HG02610 (cell line): ENCODE measurements at regions not wholly inside any gene's neighbourhood (a gene's known extent, or its start where the extent isn't known, plus 50 kb on each side); places are given as distances from the start of the nearest gene placed in this dataset.

Source experiments
- ATAC-seq: cut with Tn5 transposase; IDR thresholded peaks from one replicate; pipeline ENCODE4 v1.9.1; 2021; ENCODE audit warnings: mild to moderate bottlenecking, moderate library complexity; ENCODE audit not compliant: unreplicated experiment

DNA sequence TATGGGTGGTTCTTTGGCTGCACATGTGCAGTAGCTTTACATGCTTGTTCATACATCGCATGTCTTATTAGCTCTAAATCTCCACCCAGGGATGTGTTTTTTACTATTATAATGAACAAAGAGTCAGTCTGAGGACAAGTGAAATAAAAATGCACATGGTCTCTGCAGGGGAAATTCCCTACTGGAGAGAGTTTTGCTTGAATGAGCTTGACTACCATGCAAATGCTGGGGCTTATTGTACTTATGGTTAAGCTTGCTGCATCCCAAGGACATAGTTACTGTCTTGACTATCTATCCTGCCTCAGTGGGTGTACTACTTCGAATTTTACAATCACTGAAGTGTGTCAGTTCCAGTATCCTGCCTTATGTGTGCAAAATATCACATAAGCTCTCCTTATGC is 362.7 kb downstream of the TDRD15 start:
- ATAC-seq = no peak

DNA sequence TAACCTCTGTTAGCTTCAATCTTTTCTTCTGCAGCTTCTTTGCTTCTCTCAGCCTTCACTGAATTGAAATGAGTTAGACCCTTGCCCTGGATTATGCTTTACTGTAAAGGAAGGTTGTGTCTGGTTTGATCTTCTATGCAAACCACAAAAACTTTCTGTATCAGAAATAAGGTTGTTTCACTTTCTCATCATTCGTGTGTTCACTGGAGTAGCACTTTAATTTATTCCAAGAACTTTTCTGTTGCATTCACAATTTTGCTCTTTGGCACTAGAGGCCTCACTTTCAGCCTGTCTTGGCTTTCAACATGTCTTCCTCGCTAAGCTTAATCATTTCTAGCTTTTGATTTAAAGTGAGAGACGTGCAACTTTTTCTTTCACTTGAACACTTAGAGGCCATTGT is 365.3 kb downstream of the TDRD15 start:
- no peak for ATAC-seq

DNA sequence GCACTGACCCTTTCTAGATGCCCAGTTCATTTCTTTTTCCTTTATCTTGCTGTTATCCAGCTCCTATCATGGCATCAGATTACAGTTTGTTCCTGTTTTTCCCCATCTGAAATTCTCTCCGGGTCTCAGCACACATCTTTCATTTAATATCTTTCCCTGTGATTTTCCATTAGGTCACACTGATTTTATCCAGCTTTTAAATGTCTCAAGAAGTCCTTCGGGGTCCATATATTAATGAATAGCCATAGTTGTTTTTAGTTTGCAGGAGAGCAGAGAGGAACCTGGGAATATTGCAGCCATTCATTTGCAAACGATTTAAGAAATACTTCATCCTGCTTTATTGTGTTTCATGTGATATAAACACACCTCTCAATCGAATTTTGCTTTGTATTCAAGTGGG is 374.2 kb downstream of the TDRD15 start:
- ATAC-seq = no peak

DNA sequence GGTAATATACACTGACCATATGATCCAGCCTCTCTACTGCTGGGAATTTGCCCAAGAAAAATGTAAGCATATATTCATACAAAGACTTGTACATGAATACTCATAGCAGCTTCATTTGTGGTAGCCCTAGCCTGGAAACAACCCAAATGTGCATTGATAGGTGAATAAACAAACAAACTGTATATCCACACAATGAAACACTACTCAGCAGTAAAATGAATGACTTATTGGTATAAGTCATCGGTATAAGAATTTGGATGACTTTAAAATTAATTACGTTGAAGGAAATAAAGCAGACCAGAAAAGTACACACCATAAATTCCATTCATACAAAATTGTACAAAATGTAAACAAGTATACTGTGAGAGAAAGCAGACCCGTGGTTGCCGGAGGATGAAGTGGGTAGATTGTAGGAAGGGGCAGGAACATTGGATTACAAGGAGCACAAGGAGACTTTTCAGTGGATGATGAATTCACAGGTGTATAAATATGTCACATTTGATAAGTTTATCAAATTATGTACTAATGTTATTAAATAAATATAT is 376.7 kb downstream of the TDRD15 start:
- ATAC-seq = no peak

DNA sequence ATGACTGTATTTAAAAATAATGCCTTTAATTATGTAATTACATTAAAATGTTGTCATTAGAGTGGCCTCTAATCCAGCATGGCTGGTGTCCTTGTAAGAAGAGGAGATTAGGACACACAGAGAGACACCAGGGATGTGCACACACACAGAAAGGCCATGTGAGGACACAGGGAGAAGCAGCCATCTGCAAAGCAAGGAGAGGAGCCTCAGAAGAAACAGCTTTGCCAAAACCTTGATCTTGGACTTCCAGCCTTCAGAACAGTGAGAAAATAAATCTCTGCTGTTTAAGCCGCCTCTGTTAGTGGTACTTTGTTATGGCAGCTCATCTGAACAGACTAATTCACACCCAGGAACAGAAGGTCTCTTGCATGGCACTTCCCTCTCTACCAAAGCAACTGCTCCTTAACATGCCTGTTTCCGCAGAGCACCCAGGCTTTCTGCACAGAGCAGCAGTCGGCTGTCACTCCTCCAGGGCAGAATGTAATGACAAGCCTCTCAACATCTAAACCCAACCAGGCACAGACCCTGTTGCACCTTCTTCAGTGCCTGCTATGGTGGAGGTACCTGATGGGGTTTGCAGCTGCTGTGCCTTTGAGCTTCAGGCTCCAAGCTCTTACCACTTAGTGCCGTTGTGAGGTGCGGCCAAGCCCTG is 377.7 kb downstream of the TDRD15 start:
- no peak for ATAC-seq

DNA sequence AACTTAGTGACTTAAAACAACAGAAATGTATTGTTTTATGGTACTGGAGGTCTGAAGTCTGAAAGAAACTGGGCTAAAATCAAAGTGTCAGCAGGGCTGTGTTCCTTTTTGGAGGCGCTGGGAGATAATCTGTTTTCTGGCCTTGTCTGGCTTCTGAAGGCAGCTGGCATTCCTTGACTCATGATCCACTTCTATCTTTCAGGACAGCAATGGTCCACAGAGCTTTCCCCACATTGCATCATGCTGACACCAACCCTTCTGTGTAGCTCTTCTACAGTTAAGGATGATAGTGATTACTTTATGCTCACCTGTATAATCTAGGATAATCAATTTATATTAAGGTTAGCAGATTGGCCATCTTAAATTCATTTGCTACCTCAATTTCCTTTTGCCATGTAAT is 392.1 kb downstream of the TDRD15 start:
- no peak for ATAC-seq

DNA sequence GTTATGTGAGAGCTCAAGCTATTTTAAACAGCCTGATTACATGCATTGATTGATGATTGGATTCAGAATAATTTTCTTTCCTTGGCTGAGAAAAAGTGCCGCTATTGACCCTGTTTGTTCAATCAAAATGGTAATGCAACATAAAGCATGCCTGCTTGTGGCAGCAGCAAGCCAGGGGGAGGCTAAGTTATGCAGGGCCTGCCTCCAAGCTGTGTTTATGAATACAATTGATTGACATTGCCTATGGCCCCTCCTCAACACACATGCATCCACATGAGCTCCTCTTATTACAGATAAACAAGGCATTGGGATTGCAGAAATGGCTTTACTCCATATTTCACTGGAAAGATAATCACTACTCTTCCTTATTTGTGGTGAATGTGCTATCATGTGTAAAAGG is 395.6 kb downstream of the TDRD15 start:
- no peak for ATAC-seq

DNA sequence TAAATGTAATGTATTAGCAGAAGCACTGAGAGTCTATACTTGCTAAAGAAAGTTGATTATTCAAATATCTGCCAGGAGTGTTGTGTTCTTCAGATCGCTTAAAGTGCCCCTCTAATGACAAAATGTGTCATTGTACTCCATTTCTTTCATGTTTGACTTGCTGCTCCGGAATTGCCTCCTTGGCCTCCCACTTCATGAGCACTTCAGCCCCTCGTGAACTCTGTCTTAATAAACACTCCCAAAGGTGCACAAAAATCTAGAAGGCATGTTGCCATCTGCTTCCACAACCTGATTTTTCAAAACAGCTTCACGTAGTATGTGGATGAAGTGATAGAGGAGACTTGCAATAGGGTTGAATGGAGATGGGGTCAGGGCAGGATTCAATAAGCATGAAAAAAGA is 396.1 kb downstream of the TDRD15 start:
- no peak for ATAC-seq

DNA sequence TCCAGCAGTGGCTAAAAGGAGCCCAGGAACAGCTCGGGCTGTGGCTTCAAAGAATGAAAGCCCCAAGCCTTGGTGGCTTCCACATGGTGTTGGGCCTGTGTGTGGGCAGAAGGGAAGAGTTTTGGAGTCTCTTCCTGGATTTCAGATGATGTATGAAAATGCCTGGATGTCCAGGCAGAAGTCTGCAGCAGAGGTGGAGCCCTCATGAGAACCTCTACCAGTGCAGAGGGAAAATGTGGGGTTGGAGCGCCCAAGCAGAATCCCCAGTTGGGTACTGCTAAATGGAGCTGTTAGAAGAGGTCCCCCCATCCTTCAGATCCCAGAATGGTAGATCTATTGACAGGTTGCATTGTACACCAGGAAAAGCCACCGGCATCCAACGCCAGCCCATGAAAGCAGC is 412.1 kb downstream of the TDRD15 start:
- no peak for ATAC-seq

DNA sequence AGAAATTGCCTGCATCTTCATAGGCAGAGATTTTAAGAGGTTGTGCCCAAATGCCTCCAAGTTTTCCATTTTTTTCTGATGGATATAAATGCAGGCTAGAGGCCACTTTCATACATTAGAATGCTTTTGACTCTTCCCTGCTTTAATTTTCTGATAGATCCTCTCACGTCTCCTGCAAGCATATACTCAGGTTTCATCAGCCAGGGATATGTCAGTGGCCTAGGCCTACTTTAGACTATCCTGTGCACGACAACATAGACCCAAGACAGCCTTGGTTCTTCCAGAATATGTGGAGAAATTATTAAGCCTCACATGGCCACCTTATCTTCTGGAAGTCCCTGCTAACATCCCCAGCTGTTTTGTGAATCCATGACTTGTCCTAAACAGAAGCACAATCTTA is 415.9 kb downstream of the TDRD15 start:
- no peak for ATAC-seq

DNA sequence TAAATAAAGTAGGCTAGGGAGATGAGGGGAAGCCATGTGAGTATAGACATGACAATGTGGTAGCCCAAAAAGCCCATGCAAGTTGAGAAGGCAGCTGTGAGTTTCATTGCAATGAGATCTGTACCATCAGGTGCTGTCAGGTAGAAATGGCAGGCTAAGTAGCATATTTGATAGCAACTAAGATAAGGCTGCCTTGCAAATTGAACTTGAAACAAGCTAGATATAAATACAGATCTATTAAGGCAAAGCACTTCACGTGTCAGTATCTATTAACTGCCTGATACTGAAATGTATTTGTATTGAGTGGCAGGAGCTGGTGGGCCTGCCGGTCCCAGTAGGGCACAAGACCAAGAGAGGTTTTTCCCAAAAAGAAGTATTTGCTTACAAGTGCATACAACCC is 419.9 kb downstream of the TDRD15 start:
- ATAC-seq = no peak

DNA sequence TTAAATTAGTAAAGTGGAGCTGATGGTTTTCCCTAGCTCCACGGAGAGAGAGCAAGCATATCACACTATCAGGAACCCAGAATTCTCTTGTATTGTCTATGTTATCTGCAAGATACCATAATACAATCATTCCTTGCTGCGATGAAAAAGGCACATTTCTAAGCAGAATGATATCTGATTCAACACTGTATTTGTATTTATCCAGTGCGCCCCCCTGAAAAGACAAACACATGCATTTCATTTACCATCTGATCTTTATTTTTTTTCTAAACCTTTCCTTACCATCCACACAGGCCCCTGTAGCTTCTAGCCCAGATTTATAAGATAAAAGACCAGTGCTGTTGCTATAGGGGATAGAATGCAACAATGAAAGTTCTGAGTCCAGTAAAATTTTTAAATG is 420.6 kb downstream of the TDRD15 start:
- no peak for ATAC-seq

DNA sequence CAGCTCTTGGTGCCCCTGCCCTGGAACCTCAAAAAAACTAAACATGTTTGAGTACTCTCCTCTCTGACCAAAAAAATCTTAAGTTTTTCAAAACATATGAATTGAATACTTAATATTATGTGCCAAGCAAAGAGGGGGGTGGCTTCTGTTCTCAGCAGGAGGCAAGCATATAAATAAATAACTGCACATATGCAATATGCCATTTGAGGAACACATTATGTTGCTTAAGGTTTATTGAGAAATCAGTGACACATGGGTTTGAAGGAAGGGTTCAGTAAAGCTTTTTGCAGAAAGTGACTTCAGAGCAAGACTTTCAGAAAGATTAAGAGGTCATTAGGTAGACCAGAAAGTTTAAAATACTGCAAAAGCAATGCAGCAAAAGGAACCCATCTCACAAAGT is 429.2 kb downstream of the TDRD15 start:
- no peak for ATAC-seq

DNA sequence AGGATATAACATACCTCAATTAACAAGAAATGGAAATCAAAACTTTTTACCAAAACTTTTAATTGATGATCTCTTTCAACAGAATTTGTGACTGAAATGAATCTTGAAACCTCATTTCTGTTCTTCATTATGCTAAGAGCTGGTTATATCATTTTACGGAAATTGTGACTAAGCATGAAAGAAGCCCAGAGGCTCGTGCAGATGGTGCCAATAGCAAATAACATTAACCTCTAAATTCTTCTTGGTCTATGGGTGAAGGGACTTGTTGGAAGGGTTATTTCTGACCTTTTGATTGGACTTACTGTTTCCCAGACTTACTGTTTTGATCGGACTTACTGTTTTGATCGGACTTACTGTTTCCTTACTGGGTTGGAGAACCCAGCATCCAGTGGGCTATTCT is 435.6 kb downstream of the TDRD15 start:
- no peak for ATAC-seq

DNA sequence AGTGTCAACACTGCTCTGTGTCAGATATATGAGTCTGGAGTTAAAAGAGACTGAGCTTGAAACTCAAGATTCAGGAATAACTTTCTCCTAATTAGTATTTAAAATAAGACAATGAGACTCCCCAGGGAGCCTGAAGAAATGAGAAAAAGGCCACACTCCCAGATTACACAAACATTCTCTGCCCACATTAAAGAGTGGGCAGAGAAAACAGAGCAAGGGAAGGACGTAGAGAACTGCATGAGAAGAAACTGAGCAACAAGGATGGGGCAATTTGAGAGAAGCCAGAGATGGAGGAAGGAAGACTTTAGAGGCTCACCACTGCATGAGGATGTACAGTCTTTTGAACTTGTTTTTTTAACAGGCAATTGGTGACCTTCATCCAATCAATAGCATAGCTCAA is 438.2 kb downstream of the TDRD15 start:
- no peak for ATAC-seq

DNA sequence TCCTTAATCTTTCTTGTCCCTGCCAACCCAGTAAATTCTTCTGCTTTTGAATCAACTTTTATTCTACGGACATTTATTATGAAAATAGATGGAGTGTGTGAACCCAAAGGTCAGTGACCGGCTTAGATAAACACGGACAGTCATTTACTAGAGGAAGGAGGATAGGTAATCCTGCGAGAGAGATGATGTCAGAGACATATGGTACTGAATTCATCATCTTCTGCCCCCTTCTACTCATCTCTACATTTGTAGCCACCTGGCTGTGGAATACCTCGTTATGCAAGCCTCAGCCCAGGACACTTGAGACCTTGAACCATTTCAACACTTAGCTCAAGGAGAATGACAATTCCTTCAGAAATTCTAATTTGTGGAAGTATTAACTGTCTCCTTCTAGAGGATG is 443.6 kb downstream of the TDRD15 start:
- ATAC-seq = no peak

DNA sequence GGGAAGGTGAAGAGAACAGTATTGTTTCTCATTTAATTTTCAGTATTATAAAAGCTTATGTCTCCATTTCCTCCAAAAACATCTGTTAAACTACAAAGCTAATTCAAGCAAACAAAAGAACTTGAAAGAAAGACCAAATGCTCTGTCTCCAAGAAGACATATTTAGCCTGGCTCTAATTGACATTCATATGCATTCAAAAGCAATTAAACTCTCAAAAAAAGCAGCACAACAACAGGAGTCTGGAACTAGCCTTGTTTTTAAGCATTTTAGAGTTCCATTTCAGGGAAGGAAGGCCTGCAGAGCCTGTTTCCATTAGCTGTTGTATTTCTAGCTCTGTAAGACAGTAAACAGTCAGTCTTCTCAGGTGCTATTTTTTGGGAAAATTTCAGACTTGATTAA is 447.9 kb downstream of the TDRD15 start:
- no peak for ATAC-seq

DNA sequence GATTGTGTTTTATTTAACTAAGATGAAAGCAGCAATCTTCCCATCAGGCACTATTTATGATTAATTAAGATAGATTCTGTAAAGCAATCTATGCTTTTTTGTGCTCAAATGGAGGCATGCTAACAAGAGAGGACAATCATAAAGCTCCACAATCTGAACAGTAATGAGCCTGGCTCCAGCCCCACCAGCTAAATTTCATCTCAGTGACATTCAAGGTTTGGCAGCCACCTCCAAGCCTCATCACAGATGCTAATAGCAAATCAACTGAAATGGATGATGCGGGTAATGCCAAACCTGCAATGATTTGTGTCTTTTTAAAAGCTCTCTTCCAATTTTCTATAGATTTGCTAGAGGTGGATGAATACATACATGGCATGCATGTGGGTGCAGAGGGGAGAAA is 456.6 kb downstream of the TDRD15 start:
- no peak for ATAC-seq

DNA sequence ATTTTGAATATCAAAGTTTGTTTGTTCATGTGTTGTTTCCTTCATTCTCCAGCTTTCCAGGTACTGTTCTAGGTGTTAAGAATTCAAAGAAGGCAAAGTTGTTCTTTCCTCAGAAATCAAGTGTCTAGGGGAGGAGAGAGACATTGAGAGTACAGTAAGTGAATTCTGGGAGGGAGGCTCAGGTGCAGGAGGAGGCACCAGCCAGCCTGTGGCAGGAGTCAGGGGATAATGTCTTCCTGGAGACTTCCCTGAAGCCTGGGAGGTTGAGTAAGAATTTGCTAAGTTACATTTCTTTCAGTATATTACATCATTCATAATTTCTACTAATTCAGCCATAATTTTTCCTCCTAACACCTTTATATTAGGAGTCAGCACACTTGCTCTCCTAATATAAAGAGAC is 462.1 kb downstream of the TDRD15 start:
- no peak for ATAC-seq

DNA sequence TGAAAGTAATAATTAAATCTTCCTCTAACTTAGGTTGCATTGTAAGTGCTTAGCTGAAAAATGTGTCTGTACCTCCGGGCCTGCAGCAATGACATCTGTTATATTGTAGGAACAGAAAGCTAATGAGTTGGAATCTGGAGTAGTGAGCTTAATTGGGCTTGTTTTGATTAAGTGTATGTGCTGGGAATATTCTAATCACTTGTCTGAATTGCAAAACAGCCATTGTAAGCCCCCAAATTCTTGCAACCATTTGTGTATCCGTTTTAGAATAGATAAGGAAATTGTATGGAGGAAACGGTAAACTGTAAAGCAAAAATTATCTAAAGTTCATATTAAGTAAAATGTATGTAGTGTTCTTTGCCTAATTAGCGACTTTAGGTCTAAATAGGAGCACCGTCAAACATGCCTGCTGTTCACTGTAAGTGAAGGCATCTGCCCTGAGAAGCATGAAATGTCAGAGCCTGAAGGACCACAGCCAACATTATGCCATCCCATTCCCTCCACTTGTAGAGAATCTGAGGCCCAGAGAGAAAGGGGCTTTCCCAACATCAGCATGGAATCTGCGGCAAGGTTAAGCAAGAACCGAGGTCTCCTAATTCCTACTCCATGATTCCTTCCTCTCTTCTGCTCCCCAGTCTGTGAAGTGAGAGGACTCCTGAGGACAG is 466.4 kb downstream of the TDRD15 start:
- no peak for ATAC-seq

DNA sequence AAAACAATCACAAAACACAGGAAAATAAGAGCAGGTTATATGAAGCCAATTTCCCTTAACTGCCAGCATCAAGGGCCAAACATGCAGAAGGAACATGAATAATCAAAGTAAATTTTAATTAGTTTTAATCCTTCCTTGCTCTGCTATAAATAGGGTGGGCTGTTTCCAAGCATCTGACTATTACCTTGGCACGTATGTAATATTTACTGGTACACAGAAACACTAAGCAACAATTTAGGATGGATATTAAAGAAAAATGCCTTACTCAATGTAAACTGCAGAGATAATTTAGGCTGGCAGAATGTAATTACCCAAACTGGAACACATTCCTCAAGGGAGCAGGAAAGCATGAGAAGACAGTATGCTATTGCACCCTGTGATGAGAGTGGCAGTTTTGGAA is 468.2 kb downstream of the TDRD15 start:
- ATAC-seq = no peak

DNA sequence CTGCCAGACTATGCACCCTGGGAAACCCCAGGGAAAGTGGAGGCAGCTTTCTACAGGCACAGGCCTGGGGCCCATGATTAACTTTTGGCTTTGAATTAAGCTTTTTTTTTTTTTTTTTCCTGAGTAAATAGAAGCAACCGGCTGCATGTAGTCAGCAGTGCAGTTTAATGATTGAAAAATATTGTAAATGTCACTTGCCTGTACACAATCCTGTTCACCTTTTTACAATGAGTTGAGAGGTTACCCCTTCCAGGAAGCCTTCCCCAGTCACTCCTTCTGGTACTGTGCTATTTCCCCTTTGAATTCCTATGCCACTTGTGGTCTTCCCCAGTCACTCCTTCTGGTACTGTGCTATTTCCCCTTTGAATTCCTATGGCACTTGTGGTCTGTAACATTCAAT is 475.6 kb downstream of the TDRD15 start:
- ATAC-seq = no peak

DNA sequence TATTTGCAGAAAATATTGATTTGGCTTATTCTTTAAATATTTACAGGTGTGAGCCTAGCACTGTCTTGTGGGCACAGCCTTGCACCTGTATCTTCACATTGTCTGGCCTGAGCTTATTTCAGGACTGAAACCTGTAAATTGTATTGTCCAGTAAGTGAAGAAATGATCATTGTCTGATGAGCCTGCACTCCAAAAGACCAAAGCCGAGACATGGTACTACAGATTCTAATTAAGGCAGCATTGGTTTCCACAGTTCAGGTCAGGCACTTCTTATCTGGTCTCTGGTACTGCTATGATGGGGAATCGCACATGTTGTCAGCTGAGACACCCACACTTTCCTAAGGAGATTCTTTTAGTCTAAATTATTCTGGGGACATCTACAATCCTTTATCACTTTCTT is 479.0 kb downstream of the TDRD15 start:
- ATAC-seq = no peak
